ENCODE measurements at regions not wholly inside any gene's neighbourhood (a gene's known extent, or its start where the extent isn't known, plus 50 kb on each side); places are given as distances from the start of the nearest gene placed in this dataset.
"Not testable (repeated sequence)": the region's sequence is repeated elsewhere in the genome, so short reads cannot be mapped to it uniquely, and the experiment has no call there.

DNA sequence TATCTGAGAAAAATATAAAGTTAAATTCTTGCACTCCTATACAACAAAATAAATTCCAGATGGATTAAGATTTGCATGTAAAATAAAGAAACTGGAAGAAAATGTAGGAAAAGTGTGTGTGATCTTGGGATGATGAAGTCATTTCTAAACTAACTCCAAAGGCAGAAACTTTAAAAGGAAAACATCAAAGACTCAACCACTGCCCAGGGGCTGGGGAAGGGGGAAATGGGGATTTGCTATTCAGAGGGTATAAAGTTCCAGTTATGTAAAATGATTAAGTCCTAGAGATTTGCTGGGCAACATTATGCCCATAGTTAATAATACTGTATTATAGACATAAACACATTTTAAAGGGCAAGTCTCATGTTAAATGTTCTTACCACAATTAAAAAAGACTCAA lies 254.5 kb downstream of the DEPDC1B start:
- no peak for DNase-seq (ENCODE audit: low read depth in 2 of 2)

DNA sequence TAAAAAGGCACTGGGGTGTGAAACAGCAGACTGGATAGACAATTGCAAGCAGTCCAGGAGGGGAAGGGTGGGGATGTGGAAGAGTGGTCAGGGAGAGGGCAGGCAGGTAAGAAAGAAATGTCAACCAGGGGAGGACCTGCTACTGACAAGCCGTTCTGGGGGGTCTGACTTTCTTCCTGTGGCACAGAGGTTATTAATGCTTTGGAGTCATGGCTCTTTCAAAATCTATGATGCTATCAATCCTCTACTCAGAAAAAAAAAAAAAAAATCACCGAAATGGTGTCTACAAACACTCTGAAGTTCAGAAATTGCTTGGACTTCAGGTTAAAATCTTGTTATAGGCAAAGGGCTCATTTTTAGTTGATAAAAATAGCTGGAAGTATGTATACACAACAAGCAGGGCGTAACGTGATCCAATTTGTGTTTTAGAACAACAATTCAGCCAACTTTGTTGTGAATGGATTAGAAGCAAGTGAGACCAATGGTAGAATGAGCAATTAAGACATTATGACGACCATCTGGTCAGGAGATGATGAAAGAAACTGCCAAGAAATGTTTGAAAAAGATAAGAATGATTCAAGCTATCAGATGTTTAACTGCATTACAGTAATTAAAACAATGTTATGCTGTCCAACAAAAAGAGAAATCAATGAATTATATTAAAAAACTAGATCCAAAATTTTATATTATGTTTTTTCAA lies 255.2 kb downstream of the DEPDC1B start:
- no peak for DNase-seq (ENCODE audit: low read depth in 2 of 2)

GRCh38 chr5:60439552-60439951 lies 260.4 kb downstream of the DEPDC1B start:
- no peak for DNase-seq (ENCODE audit: low read depth in 2 of 2)

DNA sequence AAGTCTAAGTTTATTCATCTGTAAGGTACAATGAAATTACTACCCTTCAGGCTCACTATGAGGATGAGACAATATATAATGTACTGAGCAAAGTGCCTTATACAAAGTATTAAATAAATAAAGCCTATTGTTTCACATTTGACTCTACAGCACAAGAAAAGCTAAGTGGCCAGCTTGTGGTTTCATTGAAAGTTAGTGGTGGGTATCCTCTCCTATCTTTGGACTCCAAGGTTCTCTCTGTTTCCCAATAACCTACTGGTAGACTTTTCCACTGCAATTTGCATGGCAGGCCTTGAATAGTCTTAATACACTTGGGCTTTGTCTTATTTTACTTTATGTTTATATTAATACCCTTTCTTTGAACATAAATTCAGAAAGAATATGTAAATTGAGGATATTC lies 262.7 kb downstream of the DEPDC1B start:
- no peak for DNase-seq (ENCODE audit: low read depth in 2 of 2)

DNA sequence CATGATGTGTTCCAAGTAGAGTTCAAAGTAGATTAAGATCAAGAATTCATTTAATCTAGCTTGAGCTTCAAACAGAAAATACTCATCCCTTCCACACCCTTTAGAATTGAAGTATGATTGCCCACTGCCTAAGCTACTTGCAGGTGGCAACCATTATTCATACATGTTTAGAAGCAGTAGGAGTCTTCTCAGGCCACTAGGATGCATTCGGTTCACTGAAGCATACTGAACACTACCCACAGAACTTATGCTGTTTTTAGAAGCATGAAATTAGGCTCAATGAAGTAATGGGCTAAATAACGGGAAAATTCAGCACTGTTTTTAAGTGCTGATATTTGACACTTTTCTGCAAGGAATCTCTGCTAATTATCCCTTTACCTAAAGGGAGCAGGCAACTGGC lies 263.4 kb downstream of the DEPDC1B start:
- no peak for DNase-seq (ENCODE audit: low read depth in 2 of 2)

DNA sequence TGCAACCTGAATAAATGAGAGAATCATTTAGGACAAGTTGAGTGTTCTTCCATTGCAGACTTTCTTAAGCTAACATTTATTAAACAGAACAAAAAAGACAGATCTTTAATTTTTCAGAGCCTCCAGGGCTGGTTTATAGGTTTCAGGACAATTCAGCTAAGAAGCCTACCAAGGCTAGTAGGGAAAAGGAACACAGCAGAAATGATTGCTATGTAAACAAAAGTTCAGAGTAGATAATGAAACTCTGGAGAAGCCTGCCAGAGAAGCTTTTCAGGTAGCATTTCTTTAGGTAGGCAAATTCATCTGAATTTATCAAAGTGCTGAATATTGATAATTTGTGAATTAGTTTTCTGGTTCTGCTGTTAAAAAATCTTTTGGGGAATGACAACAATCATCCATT lies 264.2 kb downstream of the DEPDC1B start:
- DNase-seq (ENCODE audit: low read depth in 2 of 2): no peak

GRCh38 chr5:60426189-60426588 lies 273.8 kb downstream of the DEPDC1B start:
- DNase-seq (ENCODE audit: low read depth in 2 of 2): not testable (repeated sequence)

DNA sequence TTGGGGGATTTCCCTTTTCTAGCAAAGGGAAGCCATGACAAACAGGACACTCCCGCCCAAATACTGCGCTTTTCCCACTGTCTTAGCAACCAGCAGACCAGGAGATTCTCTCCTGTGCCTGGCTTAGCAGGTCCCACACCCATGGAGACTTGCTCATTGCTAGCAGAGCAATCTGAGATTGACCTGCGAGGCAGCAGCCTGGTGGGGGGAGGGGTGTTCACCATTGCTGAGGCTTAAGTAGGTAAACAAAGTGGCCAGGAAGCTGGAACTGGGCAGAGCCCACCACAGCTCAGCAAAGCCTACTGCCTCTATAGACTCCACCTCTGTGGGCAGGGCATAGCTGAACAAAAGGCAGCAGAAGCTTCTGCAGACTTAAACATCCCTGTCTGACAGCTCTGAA lies 279.2 kb downstream of the DEPDC1B start:
- DNase-seq (ENCODE audit: low read depth in 2 of 2): not testable (repeated sequence)

DNA sequence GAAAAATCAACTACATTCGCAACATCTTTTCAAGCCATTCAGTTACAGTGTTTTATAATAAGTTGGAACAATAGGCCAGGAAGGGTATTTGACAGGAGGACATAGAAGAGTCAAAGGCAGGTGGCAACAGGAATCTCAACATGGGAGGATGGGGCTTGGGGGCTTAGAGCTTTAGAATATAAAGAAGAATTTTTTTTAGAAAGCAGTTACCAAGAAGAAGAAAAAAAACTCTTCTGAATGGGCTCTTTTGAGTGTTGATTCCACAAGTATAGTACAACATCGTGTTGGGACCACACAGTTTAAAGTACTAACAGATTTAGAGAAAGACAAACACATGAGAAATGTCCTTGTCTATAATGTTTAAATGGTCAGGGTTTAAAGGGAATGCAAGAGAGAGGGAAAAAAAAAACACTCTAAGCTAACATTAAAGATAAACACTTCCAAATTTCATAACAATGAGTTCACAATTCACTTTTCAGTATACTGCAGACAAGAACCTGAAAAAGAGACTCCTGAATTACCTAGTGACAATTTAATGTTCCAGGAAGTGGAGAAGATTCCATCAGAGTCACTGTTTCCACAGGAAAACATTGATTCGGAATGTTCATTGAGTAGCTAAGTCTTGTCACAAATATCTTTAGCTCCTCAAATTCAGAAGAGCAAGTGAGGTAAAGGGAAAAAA lies 282.3 kb downstream of the DEPDC1B start:
- DNase-seq (ENCODE audit: low read depth in 2 of 2): no peak

DNA sequence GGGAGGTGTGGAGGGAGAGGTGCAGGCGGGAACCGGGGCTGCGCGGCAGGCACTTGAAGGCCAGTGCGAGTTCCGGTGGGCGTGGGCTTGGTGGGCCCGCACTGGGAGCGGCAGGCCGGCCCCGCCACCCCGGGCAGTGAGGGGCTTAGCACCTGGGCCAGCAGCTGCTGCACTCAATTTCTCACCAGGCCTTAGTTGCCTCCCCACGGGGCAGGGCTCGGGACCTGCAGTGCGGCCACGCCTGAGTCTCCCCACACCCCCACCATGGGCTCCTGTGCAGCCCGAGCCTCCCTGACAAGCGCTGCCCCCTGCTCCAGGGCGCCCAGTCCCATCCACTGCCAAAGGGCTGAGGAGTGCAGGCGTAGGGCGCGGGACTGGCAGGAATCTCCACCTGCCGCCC lies 284.5 kb downstream of the DEPDC1B start:
- no peak for DNase-seq (ENCODE audit: low read depth in 2 of 2)

- DNase-seq (ENCODE audit: low read depth in 2 of 2): no peak
Observed at GRCh38 chr5:60410427-60410826, 289.5 kb downstream of the DEPDC1B start.

DNA sequence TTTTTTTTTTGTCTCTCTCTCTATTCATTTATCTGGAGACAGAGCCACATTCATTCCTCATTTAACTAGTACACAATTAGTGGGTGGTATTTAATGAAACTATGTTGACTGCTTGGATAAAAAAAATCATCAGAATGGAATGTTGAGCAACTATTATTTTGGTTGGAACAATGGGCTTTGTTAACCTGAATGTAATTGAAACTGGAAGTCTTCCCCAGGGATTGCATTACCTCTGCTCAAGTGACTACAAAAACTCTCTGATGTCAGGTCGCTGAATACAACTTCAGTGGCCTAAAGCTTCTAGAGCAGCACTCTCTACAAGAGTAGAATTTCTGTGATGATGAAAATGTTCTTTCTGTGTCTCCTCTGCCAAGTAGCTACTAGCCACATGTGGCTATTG lies 295.8 kb downstream of the DEPDC1B start:
- DNase-seq (ENCODE audit: low read depth in 2 of 2): no peak

GRCh38 chr5:60403343-60404006 lies 296.5 kb downstream of the DEPDC1B start:
- DNase-seq (ENCODE audit: low read depth in 2 of 2): no peak

DNA sequence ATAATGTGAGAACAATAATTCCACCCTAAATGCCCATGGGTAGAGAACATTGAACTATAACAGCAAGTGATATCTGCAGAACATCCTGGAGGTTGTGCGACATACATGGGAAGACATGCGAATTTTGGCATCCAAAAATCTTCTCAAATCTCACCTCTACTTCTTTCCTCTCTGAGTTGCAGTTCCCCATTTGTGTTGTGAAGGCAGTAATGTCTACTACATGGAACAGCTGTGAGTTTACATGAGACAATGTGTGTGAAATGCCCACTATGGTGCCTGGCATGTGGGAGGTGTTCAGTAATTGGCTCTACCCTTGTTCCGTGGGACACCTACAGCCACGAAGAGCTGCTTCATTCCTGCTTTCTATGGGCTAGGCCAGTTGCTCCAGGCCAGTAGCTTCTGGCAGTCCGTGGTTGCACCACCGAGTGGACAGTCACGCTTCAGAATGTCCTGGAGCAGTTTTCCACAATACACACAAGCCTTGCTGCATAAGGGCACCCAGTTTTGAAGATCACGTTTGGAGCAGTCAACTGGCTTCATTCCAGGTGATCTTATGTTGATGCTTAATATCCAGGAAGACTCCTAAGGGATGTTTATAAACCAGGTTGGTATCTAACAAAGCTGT lies 297.7 kb downstream of the DEPDC1B start:
- DNase-seq (ENCODE audit: low read depth in 2 of 2): no peak

DNA sequence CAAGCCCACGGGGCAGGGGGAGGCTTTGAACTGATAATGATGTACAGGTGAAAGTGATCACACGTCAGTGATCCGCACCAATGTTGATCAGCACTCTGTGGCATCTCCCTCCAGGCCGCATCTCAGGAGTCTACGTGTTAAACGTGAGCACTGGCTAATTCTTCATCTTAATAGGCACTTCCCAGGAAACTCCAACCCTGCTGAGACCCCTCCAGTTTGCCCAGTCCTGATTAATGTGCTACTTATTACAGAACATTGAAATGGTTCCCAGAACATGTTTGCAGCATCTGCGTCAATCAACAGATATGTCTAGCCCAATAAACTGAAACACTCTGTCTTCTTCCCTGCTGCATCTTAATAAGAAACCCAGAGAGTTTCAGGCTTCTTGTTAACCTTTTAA lies 298.4 kb downstream of the DEPDC1B start:
- no peak for DNase-seq (ENCODE audit: low read depth in 2 of 2)

GRCh38 chr5:60399507-60399906 lies 300.5 kb downstream of the DEPDC1B start:
- no peak for DNase-seq (ENCODE audit: low read depth in 2 of 2)

DNA sequence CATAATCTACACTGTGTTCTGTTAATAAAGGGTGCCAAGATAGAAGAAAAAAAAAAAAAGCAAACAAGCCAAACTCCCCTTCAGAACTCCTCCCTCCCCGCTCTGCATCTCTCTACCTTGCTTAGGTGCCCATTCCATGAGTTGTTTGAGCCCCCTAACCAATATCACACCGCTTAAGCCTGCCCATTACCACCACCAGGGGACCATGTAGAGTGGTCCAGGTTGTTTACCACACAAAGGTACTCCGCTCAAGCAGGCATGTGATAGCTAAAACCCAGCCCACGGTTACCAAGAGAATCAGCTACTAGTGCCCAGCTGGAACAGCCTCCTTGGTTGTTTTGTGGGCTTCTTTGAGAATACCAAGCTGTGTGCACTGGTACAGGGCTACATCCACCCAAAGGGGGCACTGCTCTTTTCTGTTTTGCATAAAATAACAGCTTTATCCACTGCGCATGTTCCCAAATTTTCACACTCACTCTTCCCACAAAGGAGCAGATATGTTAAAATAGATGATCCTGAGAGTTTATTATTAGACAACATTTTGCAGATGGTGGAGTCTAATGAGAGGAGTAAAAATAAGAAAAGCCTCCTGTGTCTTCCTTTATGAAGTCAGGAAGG lies 304.1 kb downstream of the DEPDC1B start:
- DNase-seq (ENCODE audit: low read depth in 2 of 2): no peak

DNA sequence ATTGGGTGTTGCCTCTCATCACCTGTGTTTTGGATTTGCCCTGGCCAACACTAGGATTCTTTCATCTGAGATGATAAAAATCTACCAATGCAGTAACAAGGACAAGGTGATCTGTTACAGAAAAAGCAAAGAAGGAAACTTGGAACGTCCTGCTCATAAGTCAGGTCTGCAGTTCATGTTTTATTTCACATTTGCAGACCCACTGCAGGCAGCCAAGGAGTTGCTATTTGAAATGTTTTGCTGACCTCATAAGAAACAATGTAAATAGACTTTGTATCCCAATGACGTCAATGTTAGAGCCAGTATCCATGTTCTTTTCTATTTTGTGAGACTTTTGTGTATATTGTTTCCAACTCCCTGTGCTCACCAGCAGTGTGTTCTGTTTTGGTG lies 312.9 kb downstream of the DEPDC1B start:
- DNase-seq (ENCODE audit: low read depth in 2 of 2): no peak

- DNase-seq (ENCODE audit: low read depth in 2 of 2): no peak
Observed at GRCh38 chr5:60386436-60387050, 313.4 kb downstream of the DEPDC1B start.

- DNase-seq (ENCODE audit: low read depth in 2 of 2): no peak
Observed at GRCh38 chr5:60382716-60383115, 317.2 kb downstream of the DEPDC1B start.

DNA sequence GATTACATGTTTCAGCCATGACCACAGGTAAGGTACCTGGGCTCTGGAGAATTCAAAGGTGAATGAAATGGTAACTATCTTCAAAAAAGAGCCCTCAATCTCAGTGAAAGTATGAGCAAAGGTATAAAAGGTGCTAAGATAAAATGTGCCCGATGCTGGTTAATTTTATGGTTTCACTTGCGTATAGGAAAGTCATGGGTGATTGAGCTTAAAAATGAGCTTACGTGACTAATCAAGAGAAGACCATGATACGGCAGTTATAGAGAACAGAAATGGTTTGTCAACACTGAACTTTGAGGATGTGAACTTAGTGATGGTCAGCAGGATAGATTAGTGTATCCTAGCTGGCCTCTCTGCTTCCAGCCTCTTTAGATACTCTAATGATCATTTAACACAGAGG lies 320.1 kb downstream of the DEPDC1B start:
- no peak for DNase-seq (ENCODE audit: low read depth in 2 of 2)

GRCh38 chr5:60377826-60378225 lies 322.1 kb downstream of the DEPDC1B start:
- no peak for DNase-seq (ENCODE audit: low read depth in 2 of 2)

Data from stimulated activated CD8-positive, alpha-beta memory T cell treated with anti-CD3 and anti-CD28 coated beads, Interleukin-15, amount 100 ng/mL, for 48 hours (primary cell).